H1 (cell line): ENCODE measurements at regions not wholly inside any gene's neighbourhood (a gene's known extent, or its start where the extent isn't known, plus 50 kb on each side); places are given as distances from the start of the nearest gene placed in this dataset.
"Not testable (repeated sequence)": the region's sequence is repeated elsewhere in the genome, so short reads cannot be mapped to it uniquely, and the experiment has no call there.

Experiments
- CTCF ChIA-PET: fragments of 300-600 bp; sonication (Branson Sonifier 250); formaldehyde crosslinking; loops from one replicate; lab custom pipeline; 2021; ENCODE audit not compliant: partially characterized antibody; lab: Charles Lee
- POLR2A ChIA-PET: fragments of 300-600 bp; sonication (Branson Sonifier 250); formaldehyde crosslinking; loops from one replicate; lab custom pipeline; 2021; ENCODE audit warnings: inconsistent platforms; ENCODE audit not compliant: partially characterized antibody; lab: Charles Lee
- DNase-seq, 2 experiments: peaks; one replicate each; pipeline versions ENCODE4 v3.0.0 to v3.0.0-alpha.2; 2010 to 2022; ENCODE audit warnings: low spot score in 2 of 2, low read depth in 1 of 2, mixed read lengths in 1 of 2
- FAIRE-seq: peaks from 2 replicates; lab custom pipeline; 2011; peaks lifted over from hg19 to GRCh38; lab: Jason Lieb, UNC
- H2AFZ ChIP-seq: 2 replicates; pipeline ENCODE4 v1.8.1; 2012; ENCODE audit warnings: low read length, inconsistent platforms
- H2AK5ac ChIP-seq: 2 replicates; pipeline ENCODE4 v1.6.1; 2013; ENCODE audit warnings: low read depth, low read length
- H2BK120ac ChIP-seq: replicated peaks from 2 replicates; pipeline ENCODE3; 2013; ENCODE audit warnings: low read depth, low read length, inconsistent platforms
- H2BK12ac ChIP-seq: 2 replicates; pipeline ENCODE4 v1.6.1; 2013; ENCODE audit warnings: low read depth, low read length
- H2BK15ac ChIP-seq: 2 replicates; pipeline ENCODE4 v1.6.1; 2013; ENCODE audit warnings: low read length
- H2BK20ac ChIP-seq: 2 replicates; pipeline ENCODE4 v1.6.1; 2013; ENCODE audit warnings: low read length
- H2BK5ac ChIP-seq: 2 replicates; pipeline ENCODE4 v1.6.1; 2013; ENCODE audit warnings: low read depth, low read length
- H3K14ac ChIP-seq: 2 replicates; pipeline ENCODE4 v1.6.1; 2013; ENCODE audit warnings: inconsistent platforms; ENCODE audit not compliant: insufficient read length
- H3K18ac ChIP-seq: 2 replicates; pipeline ENCODE4 v1.6.1; 2013; ENCODE audit warnings: low read length; ENCODE audit errors: extremely low read depth
- H3K23ac ChIP-seq: 2 replicates; pipeline ENCODE4 v1.6.1; 2013; ENCODE audit warnings: inconsistent platforms; ENCODE audit not compliant: insufficient read length
- H3K23me2 ChIP-seq: 2 replicates; pipeline ENCODE4 v1.6.1; 2013; ENCODE audit warnings: low read depth, low read length
- H3K27ac ChIP-seq: 2 replicates; pipeline ENCODE4 v1.6.1; 2011; ENCODE audit warnings: low read depth, low read length, inconsistent platforms
- H3K27me3 ChIP-seq, 4 experiments: replicated peaks in 1 of 4; 1 replicate in 1 of 4; 2 replicates in 3 of 4; pipeline versions ENCODE4 v1.6.1 to v1.8.1; 2011 to 2013; ENCODE audit warnings: low read length in 3 of 4, mild to moderate bottlenecking in 3 of 4, inconsistent platforms in 2 of 4, mixed read lengths in 2 of 4, moderate library complexity in 1 of 4; ENCODE audit not compliant: control insufficient read depth in 3 of 4, insufficient read depth in 3 of 4; ENCODE audit errors: extremely low read depth in 1 of 4
- H3K36me3 ChIP-seq, 4 experiments: 2 replicates each; pipeline versions ENCODE4 v1.6.1 to v1.8.1; 2011 to 2013; ENCODE audit warnings: mild to moderate bottlenecking in 4 of 4, low read length in 3 of 4, moderate library complexity in 2 of 4, control low read depth in 1 of 4, inconsistent platforms in 1 of 4; ENCODE audit not compliant: insufficient read depth in 4 of 4, control insufficient read depth in 2 of 4
- H3K4ac ChIP-seq: replicated peaks from 2 replicates; pipeline ENCODE3; 2013; ENCODE audit warnings: low read length, low read depth, mixed read lengths, inconsistent platforms; ENCODE audit not compliant: insufficient read length
- H3K4me1 ChIP-seq, 4 experiments: replicated peaks in 1 of 4; 1 replicate in 1 of 4; 2 replicates in 3 of 4; pipeline versions ENCODE4 v1.6.1 to v1.8.1; 2011 to 2013; ENCODE audit warnings: low read length in 3 of 4, inconsistent platforms in 2 of 4, mixed read lengths in 1 of 4; ENCODE audit not compliant: insufficient read depth in 4 of 4, control insufficient read depth in 3 of 4
- H3K4me2 ChIP-seq, 2 experiments: 2 replicates each; pipeline versions ENCODE4 v1.6.1 to v1.8.1; 2011 to 2013; ENCODE audit warnings: low read depth in 2 of 2, low read length in 2 of 2, control low read depth in 1 of 2, inconsistent platforms in 1 of 2, mild to moderate bottlenecking in 1 of 2; ENCODE audit not compliant: insufficient read depth in 1 of 2
- H3K4me3 ChIP-seq, 4 experiments: fragments of 200-600, 300-600 bp in 1 of 4; sonication (generic), shearing (Covaris generic), sonication (Bioruptor Twin) in 1 of 4; 2 replicates each; pipeline versions ENCODE4 v1.5.1 to v1.8.1; 2011 to 2016; ENCODE audit warnings: low read length in 4 of 4, low read depth in 3 of 4, control low read depth in 2 of 4, inconsistent platforms in 2 of 4, mild to moderate bottlenecking in 2 of 4, mixed read lengths in 1 of 4, moderate library complexity in 1 of 4; ENCODE audit not compliant: insufficient read depth in 2 of 4; ENCODE audit errors: extremely low read depth in 1 of 4
- H3K56ac ChIP-seq: replicated peaks from 2 replicates; pipeline ENCODE3; 2013; ENCODE audit warnings: low read depth, mild to moderate bottlenecking, mixed read lengths, low read length, inconsistent platforms; ENCODE audit not compliant: insufficient read length
- H3K79me1 ChIP-seq: 2 replicates; pipeline ENCODE4 v1.6.1; 2013; ENCODE audit warnings: low read depth, low read length, control low read depth
- H3K79me2 ChIP-seq, 2 experiments: 2 replicates each; pipeline versions ENCODE4 v1.6.1 to v1.8.1; 2012 to 2013; ENCODE audit warnings: low read length in 2 of 2, mild to moderate bottlenecking in 2 of 2, inconsistent platforms in 1 of 2; ENCODE audit not compliant: insufficient read depth in 2 of 2, control insufficient read depth in 1 of 2
- H3K9ac ChIP-seq, 4 experiments: replicated peaks in 1 of 4; 1 replicate in 1 of 4; 2 replicates in 3 of 4; pipeline versions ENCODE4 v1.6.1 to v1.8.1; 2011 to 2013; ENCODE audit warnings: low read depth in 3 of 4, low read length in 3 of 4, control low read depth in 2 of 4, mild to moderate bottlenecking in 2 of 4, moderate library complexity in 2 of 4, inconsistent platforms in 1 of 4; ENCODE audit errors: extremely low read depth in 1 of 4
- H3K9me3 ChIP-seq, 2 experiments: 2 replicates each; pipeline versions ENCODE4 v1.6.1 to v1.8.1; 2012 to 2013; ENCODE audit warnings: mild to moderate bottlenecking in 2 of 2, moderate library complexity in 2 of 2, control low read depth in 1 of 2, inconsistent platforms in 1 of 2, low read depth in 1 of 2, low read length in 1 of 2, mixed read lengths in 1 of 2; ENCODE audit not compliant: insufficient read depth in 2 of 2
- H4K20me1 ChIP-seq, 2 experiments: replicated peaks in 1 of 2; 2 replicates each; pipeline versions ENCODE3 to v1.8.1; 2011 to 2013; ENCODE audit warnings: inconsistent platforms in 2 of 2, low read length in 2 of 2, mild to moderate bottlenecking in 1 of 2; ENCODE audit not compliant: insufficient read depth in 2 of 2, control insufficient read depth in 1 of 2
- H4K5ac ChIP-seq: 2 replicates; pipeline ENCODE4 v1.6.1; 2013; ENCODE audit warnings: low read length, low read depth, mixed read lengths, inconsistent platforms; ENCODE audit not compliant: insufficient read length
- H4K8ac ChIP-seq: 2 replicates; pipeline ENCODE4 v1.8.0; 2013; ENCODE audit warnings: mild to moderate bottlenecking, moderate library complexity, low read length, inconsistent platforms; ENCODE audit not compliant: insufficient read depth; ENCODE audit errors: extremely low read depth
- H4K91ac ChIP-seq: replicated peaks from 2 replicates; pipeline ENCODE3; 2013; ENCODE audit warnings: low read length, mixed read lengths, inconsistent platforms; ENCODE audit not compliant: insufficient read length
- WGBS, 2 experiments: shearing (Covaris generic) in 1 of 2; methylation state at CpG; one replicate each; pipeline versions ENCODE4 v1.1.6 to v1.1.7; 2013 to 2015; ENCODE audit warnings: low lambda C conversion rate in 2 of 2, mixed read lengths in 2 of 2, inconsistent platforms in 1 of 2, low coverage in 1 of 2, missing lambda C conversion rate in 1 of 2; ENCODE audit not compliant: insufficient replicate concordance in 2 of 2, insufficient coverage in 1 of 2, insufficient read length in 1 of 2; ENCODE audit errors: extremely low coverage in 1 of 2, missing lambda C conversion rate in 1 of 2; 5-methylcytosine and 5-hydroxymethylcytosine counted together

DNA sequence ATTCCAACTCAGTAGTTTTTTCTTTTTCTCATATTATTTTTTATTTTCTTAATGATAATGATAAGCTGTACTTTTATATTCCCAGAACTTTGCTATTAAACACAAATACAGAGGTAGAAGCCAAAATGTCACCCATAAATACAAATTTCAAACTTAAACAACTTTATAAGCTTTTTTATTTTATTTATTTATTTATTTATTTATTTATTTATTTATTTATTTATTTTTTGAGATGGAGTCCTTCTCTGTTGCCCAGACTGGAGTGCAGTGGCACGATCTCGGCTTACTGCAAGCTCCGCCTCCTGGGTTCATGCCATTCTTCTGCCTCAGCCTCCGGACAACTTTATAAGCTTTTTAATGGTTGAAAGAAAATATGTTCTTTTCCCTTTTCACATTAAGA lies 243.3 kb downstream of the RAP2B start:
- POLR2A ChIA-PET, result not testable (repeated sequence)
- CTCF ChIA-PET, result interaction anchor here (1.2 kb wide), 1 partner anchor 8 kb away, joined by 3 read pairs; no protein-coding TSS in a partner anchor

More for the DNA sequence above, 243.3 kb downstream of the RAP2B start:
- not testable (repeated sequence) for H3K14ac ChIP-seq, H3K4ac ChIP-seq, H3K36me3 ChIP-seq, H3K79me1 ChIP-seq, DNase-seq, H4K5ac ChIP-seq, H3K23ac ChIP-seq, H3K4me1 ChIP-seq, H3K27me3 ChIP-seq, H3K56ac ChIP-seq, H2BK12ac ChIP-seq, H2BK20ac ChIP-seq, H3K18ac ChIP-seq, H3K23me2 ChIP-seq, H3K27ac ChIP-seq, H4K91ac ChIP-seq, H3K4me2 ChIP-seq, H2AFZ ChIP-seq, H4K20me1 ChIP-seq, H2AK5ac ChIP-seq, FAIRE-seq, H2BK120ac ChIP-seq, H4K8ac ChIP-seq, H3K79me2 ChIP-seq, H2BK5ac ChIP-seq, H3K4me3 ChIP-seq, H2BK15ac ChIP-seq, H3K9me3 ChIP-seq, H3K9ac ChIP-seq
- WGBS, 2 experiments, result 89% methylated on average over 4 of the region's 4 CpGs; no CpG with 5 or more reads in 1 of the 2 experiments
